Fibroblast of skin of right quadriceps (primary cell): ENCODE measurements at regions not wholly inside any gene's neighbourhood (a gene's known extent, or its start where the extent isn't known, plus 50 kb on each side); places are given as distances from the start of the nearest gene placed in this dataset.

ENCODE experiments used
- DNase-seq: peaks from one replicate; pipeline ENCODE4 v3.0.0-alpha.2; 2013

GRCh38 chr20:60591172-60591799, 633.1 kb downstream of the CDH26 start:
- no peak for DNase-seq

DNA sequence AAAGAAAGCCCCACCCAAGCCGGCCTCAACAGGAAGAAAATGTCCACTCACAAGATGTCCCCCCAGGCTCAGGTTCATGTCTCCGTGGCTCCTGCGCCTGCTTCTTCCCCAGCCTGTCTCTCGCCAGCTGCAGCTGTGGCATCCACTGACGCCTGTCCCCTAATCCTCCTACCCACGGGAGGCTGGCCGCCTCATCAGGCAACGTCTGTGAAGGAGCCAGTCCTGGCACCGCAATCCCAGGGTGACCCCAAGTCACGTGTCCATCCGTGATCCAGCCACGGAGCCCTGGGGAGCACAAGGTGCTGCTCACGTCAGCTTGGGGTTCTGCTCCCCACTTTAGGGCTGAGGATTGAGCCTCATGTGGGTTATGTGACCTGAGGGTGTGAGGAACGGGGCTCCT, 640.3 kb downstream of the CDH26 start:
- DNase-seq = no peak

DNA sequence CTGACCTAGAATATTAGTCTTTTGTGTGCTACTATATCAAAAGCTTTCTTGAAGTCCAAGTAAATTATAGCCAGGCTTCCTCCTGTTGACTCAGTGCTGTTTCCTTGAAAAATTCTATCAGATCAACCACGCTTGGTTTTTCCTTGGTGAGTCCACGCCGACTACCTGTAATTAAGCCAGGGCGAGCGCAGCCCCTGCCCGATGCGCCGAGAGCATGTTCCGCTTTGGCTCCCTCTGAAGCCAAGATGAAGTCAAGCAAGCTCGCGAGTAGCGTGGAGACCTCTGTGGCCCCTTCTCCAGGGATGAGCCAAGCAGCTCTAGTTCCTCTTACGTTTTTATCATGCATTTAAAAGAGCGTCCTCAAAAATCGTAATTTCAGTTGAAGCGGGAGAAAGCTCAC, 641.2 kb downstream of the CDH26 start:
- no peak for DNase-seq

DNA sequence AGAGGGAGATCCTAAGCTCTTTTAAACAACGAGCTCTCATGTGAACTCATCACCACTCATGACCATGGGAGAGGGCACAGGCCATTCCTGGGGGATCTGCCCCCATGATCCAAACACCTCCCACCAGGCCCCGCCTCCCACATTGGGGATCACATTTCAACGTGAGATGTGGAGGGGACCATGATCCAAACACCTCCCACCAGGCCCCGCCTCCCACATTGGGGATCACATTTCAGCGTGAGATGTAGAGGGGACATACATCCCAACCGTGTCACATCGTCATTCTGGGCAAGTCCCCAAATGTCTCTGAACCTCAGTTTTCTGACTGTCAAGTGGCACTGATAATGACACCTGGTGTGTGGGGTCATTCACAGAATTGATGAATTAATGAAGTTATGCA, 641.8 kb downstream of the CDH26 start:
- DNase-seq = no peak

- no peak for DNase-seq
Measured at GRCh38 chr20:60624066-60624465, 628.0 kb upstream of the CDH4 start.

GRCh38 chr20:60627751-60628565, 624.1 kb upstream of the CDH4 start:
- DNase-seq = no peak

DNA sequence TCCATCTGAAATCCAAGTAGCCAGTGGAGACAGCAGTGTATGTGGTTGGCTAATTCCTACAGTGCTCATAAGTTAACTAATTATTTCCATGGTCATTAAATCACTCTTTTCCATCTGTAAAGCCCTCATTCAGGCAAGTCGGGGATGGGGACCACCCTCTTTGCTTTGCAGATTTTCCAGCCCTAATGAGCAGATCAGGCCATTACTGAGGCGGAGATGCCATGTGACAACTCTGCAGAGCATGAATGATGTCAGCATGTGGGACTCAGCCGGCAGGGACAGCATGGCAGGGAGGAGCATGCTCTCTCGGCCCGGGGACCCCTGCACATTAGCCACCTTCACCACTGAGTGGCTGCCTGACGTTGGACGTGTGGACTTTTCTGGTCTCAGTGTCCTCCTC, 623.3 kb upstream of the CDH4 start:
- DNase-seq = no peak

- no peak for DNase-seq
Measured at GRCh38 chr20:60629206-60629605, 622.9 kb upstream of the CDH4 start.

DNA sequence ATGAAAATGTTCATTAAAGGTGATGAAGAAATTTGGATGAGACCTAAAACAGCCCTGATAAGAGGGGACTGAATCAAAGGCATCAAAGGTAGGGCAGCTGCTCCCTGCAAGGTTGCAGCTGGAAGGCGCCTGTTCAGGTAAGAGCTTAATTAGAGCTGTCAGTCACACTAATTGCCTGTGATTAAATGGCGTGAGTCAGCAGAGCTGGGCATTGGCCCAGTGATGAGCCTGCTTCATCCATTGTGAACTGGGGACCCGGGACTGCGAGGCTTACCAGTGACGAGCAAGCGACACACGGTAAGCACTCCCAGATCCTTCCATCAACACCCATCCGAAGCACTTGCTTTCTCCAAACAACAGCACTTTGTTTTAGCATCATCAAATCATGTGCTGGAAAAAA, 621.5 kb upstream of the CDH4 start:
- no peak for DNase-seq

- DNase-seq = no peak
Measured at GRCh38 chr20:60631585-60632287, 620.3 kb upstream of the CDH4 start.

- DNase-seq = peak; percentile 1
Measured at GRCh38 chr20:60632391-60633262, 619.4 kb upstream of the CDH4 start.

DNA sequence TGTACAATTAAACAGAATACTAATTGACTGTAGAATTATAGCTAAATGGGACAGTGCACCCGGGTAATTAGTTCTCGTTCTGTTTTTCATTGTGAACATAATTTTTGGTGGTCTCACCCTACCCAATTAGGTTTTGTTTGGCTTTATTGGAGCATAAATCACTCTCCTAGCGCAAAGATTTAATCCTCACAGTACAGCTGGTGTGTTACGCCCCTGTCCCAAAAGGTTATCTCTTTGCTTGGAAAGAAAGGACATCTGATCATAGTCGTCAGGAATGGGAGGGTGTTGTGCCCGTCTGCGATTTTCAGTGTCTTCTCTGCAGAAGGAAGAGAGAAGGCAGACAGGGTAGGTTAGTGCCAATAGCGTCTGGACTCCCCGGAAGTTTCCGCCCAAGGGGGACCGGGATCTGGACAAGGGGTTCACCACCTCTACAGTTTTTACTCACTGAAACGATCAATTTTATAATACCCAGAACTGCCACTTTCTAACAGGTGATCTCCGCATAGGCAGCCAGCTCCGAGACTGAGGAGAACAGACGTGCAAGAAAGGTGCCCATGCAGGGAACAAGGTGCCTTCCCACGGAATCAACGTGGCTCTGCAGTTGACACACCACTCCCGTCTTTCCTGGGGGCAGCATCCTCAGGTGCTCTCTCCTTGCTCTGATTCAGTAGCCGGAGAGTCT, 617.4 kb upstream of the CDH4 start:
- DNase-seq = no peak

DNA sequence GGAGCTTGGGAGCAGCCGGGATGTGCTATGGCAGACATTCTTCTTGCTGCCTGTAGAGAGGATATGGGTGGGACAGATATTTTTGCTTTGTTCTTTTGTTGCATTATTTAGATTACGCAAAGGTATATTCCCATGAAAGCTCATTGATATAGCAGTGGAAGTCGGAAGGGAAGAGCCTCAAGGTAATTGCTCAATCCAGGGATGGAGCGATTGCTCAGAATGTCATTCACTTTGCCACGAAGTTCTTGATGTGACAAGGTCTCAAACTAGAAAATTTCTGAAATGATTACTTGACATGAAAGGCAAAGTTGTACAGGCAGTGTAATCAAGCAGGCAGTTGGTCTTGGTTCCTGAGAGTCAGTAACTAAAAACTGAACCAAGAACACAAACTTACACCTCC, 615.6 kb upstream of the CDH4 start:
- DNase-seq = no peak

GRCh38 chr20:60637801-60638200, 614.3 kb upstream of the CDH4 start:
- no peak for DNase-seq

DNA sequence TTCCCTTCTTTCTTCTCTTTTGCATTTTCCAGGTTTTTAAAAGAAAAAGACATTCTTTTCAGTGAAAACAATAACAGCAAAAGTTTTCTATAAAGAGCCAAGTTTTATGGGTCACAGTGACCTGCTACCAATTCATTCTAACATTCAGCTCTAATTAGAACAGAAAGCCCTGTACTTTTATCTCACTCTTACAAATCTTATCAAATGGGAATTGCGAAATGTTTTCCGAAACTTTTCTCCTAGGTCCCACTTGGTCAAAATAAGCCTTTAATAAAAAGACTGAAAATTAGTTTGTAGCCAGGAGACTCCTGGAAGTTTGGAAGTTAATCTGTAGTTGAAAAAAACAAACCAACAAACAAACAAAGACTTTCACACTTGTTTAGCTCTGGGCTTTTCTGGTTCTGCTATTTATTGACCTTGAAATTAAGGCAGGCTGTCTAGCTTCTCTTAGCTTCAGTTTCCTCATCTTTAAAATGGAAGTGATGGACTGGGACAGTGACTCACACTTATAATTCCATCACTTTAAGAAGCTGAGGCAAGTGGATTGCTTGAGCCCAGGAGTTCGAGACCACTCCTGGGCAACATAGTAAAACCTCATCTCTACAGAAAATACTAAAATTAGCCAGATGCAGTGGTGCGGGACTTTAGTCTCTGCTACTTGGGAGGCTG, 613.5 kb upstream of the CDH4 start:
- DNase-seq = no peak

GRCh38 chr20:60641879-60642447, 610.1 kb upstream of the CDH4 start:
- DNase-seq = no peak

- DNase-seq = no peak
Measured at GRCh38 chr20:60642541-60642940, 609.5 kb upstream of the CDH4 start.

- DNase-seq = no peak
Measured at GRCh38 chr20:60648556-60648955, 603.5 kb upstream of the CDH4 start.

DNA sequence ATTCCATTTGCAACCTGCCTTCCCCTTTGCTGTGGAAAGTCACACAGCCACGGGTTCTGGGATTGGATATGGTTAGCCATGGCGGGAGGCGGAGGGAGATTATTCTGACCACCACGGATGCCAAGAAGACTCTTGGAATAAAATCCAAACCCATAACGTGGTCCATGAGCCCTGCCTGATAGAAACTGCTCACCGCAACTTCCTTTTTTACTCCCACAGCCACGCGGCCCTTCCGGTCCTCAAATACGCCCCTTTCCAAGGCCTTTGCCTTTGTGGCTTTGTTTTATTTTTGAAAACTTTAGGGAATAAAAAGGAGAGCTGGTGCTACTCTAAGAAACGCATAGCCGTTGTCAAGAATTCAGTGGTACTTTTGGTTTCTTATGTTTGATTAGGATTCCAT, 602.5 kb upstream of the CDH4 start:
- no peak for DNase-seq

DNA sequence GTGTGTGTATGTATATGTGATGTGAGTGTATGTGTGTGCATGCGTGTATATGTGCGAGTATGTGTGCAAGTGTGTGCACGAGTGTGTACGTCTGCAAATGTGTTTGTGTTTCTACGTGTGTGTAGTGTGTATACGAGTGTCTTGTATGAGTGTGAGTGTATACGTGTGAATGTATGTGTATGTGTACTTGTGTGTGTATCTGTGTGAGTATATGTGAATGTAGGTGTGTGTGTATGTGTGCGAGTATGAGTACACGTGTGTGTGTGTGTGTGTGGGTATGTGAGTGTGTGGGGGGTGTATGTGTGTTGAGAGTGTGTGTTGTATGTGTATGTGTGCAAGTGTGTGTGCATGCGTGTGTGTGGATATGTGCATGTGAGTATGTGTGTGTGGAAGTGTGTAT, 602.0 kb upstream of the CDH4 start:
- no peak for DNase-seq

GRCh38 chr20:60652046-60652445, 600.0 kb upstream of the CDH4 start:
- DNase-seq = no peak

- no peak for DNase-seq
Measured at GRCh38 chr20:60652615-60653014, 599.4 kb upstream of the CDH4 start.
